WERI-Rb-1 (cell line): ENCODE measurements at regions not wholly inside any gene's neighbourhood (a gene's known extent, or its start where the extent isn't known, plus 50 kb on each side); places are given as distances from the start of the nearest gene placed in this dataset.
"Not testable (repeated sequence)": the region's sequence is repeated elsewhere in the genome, so short reads cannot be mapped to it uniquely, and the experiment has no call there.

Source experiments
- DNase-seq: peaks from one replicate; pipeline ENCODE4 v3.0.0-alpha.2; 2020
- H3K27ac ChIP-seq: fragments of 250-450 bp; sonication (Bioruptor Pico); 2 replicates; pipeline ENCODE4 v1.5.1; 2020; ENCODE audit warnings: mild to moderate bottlenecking, moderate library complexity
- H3K27me3 ChIP-seq: fragments of 250-450 bp; sonication (Bioruptor Pico); 2 replicates; pipeline ENCODE4 v1.5.1; 2021; ENCODE audit warnings: mild to moderate bottlenecking, low read depth, moderate library complexity; ENCODE audit not compliant: insufficient read depth, severe bottlenecking
- H3K36me3 ChIP-seq: fragments of 250-450 bp; sonication (Bioruptor Pico); 2 replicates; pipeline ENCODE4 v1.5.1; 2020; ENCODE audit warnings: mild to moderate bottlenecking, moderate library complexity
- H3K4me3 ChIP-seq: 2 replicates; pipeline ENCODE4 v1.5.1; 2011; ENCODE audit warnings: low read depth, mild to moderate bottlenecking, control low read depth, low read length
- H3K9me3 ChIP-seq: fragments of 250-450 bp; sonication (Bioruptor Pico); 2 replicates; pipeline ENCODE4 v1.5.1; 2021; ENCODE audit warnings: mild to moderate bottlenecking, moderate library complexity; ENCODE audit not compliant: severe bottlenecking
- CTCF ChIP-seq: IDR thresholded peaks from 2 replicates; pipeline ENCODE4 v1.5.1; 2011; ENCODE audit warnings: low read depth, mild to moderate bottlenecking, control low read depth, inconsistent platforms, low read length

GRCh38 chr3:139122221-139122581 lies 77.5 kb upstream of the PRR23C start:
- Histone ChIP-seq H3K36me3 (no peaks in the 10 kb centered on the region), H3K27ac (no peak overlapping the region), H3K4me3 (no peak overlapping the region), H3K9me3 (no peaks in the 10 kb centered on the region), H3K27me3 (no peaks in the 10 kb centered on the region)
- no peak for TF ChIP-seq CTCF
- DNase-seq: no peak

- DNase-seq: no peak
- H3K27ac ChIP-seq: peak overlapping the region; percentile 64
Measured at GRCh38 chr3:139122612-139123011, 77.9 kb upstream of the PRR23C start.

GRCh38 chr3:139123377-139124095 lies 78.8 kb upstream of the PRR23C start:
- no peak for TF ChIP-seq CTCF
- Histone ChIP-seq H3K9me3 (no peaks in the 10 kb centered on the region), H3K27ac (peak overlapping the region; percentile 64), H3K4me3 (no peak overlapping the region), H3K36me3 (no peaks in the 10 kb centered on the region), H3K27me3 (no peaks in the 10 kb centered on the region)
- peak; percentile 53 for DNase-seq

More at GRCh38 chr3:139122612-139123011, 77.9 kb upstream of the PRR23C start:
- Histone ChIP-seq H3K9me3 (no peaks in the 10 kb centered on the region), H3K36me3 (no peaks in the 10 kb centered on the region), H3K27me3 (no peaks in the 10 kb centered on the region), H3K4me3 (no peak overlapping the region)
- TF ChIP-seq CTCF: no peak

- peak overlapping the region; percentile 64; the same call in 1 of the 2 replicates for H3K27ac ChIP-seq
- no peaks in the 10 kb centered on the region for H3K9me3 ChIP-seq
- no peaks in the 10 kb centered on the region for H3K36me3 ChIP-seq
- no peak for DNase-seq
- no peaks in the 10 kb centered on the region for H3K27me3 ChIP-seq
- no peak for TF ChIP-seq CTCF
- H3K4me3 ChIP-seq: no peak overlapping the region
Measured at GRCh38 chr3:139124197-139124596, 79.5 kb upstream of the PRR23C start.

- H3K4me3 ChIP-seq: no peak overlapping the region
- TF ChIP-seq CTCF: no peak
- no peaks in the 10 kb centered on the region for H3K36me3 ChIP-seq
- H3K27ac ChIP-seq: no peak overlapping the region
- H3K9me3 ChIP-seq: no peaks in the 10 kb centered on the region
- H3K27me3 ChIP-seq: no peaks in the 10 kb centered on the region
- DNase-seq: no peak
Measured at GRCh38 chr3:139127101-139127500, 82.4 kb upstream of the PRR23C start.

- DNase-seq: not testable (repeated sequence)
Measured at GRCh38 chr3:139127629-139128028, 82.9 kb upstream of the PRR23C start.

More at GRCh38 chr3:139127629-139128028, 82.9 kb upstream of the PRR23C start:
- not testable (repeated sequence) for H3K27ac ChIP-seq, H3K9me3 ChIP-seq, H3K4me3 ChIP-seq, H3K36me3 ChIP-seq, H3K27me3 ChIP-seq
